Pancreas (tissue), 10 donors: ENCODE measurements at regions not wholly inside any gene's neighbourhood (a gene's known extent, or its start where the extent isn't known, plus 50 kb on each side); places are given as distances from the start of the nearest gene placed in this dataset.
"Not testable (repeated sequence)": the region's sequence is repeated elsewhere in the genome, so short reads cannot be mapped to it uniquely, and the experiment has no call there.

Source experiments
- ATAC-seq, 4 donors: fragments of 200-7000 bp; cut with Tn5 transposase; one replicate each; pipeline versions ENCODE4 v1.8.0 to v1.9.1; 2020; ENCODE audit warnings: mild to moderate bottlenecking in 4 of 4, moderate library complexity in 4 of 4
- DNase-seq, 6 donors: peaks; one replicate each; pipeline ENCODE4 v3.0.0-alpha.2; 2020
- FAIRE-seq: peaks from 2 replicates; lab custom pipeline; 2012; peaks lifted over from hg19 to GRCh38; lab: Jason Lieb, UNC
- H3K27ac ChIP-seq, 4 donors: fragments of 200-600 bp; sonication (generic); 1 replicate in 3 of 4; 2 replicates in 1 of 4; pipeline versions ENCODE4 v1.5.0 to v1.8.0; 2020
- H3K27me3 ChIP-seq, 4 donors: fragments of 200-600 bp; one replicate each; pipeline ENCODE4 v1.8.0; 2021
- H3K36me3 ChIP-seq, 3 donors: fragments of 200-600 bp; sonication (generic) in 1 of 3; one replicate each; pipeline versions ENCODE4 v1.5.0 to v1.8.0; 2020 to 2021
- H3K4me1 ChIP-seq, 3 donors: fragments of 200-600 bp; one replicate each; pipeline ENCODE4 v1.8.0; 2021
- H3K4me3 ChIP-seq, 4 donors: fragments of 200-600 bp; sonication (generic) in 2 of 4; one replicate each; pipeline versions ENCODE4 v1.5.0 to v1.8.0; 2020 to 2021
- H3K9me3 ChIP-seq, 4 donors: fragments of 200-600 bp; one replicate each; pipeline ENCODE4 v1.8.0; 2021
- CTCF ChIP-seq, 4 donors: fragments of 200-600 bp; sonication (generic) in 3 of 4; IDR thresholded peaks; one replicate each; pipeline versions ENCODE4 v1.5.0 to v1.8.0; 2021; ENCODE audit warnings: antibody characterized with exemption in 4 of 4
- WGBS, 2 donors: extraction: QIAGEN DNeasy Blood & Tissue Kit; methylation state at CpG; one replicate each; pipeline ENCODE4 v1.1.7; 2013; 5-methylcytosine and 5-hydroxymethylcytosine counted together
- intact Hi-C, 3 donors: fragments of 100-400 bp; cut with DNase I; formaldehyde crosslinking; loops; one replicate each; pipeline versions ENCODE4 v1.11.1 to v1.14.2; 2022
- donor health status: healthy with polysubstance abuse.
- donor health status: DM: no; HTN: no; CAD: no; lungs with moderate emphysema.
- donor health status: DM: no; HTN: no; CAD: no.
- donor health status: control.
- donor health status: control.
- donor health status: Bipolar disorder and iron deficiency.
- donor health status: DM: yes; HTN: yes; CAD: no.
- donor health status: DM: no; HTN: no; CAD: no.
- donor health status: DM: no; HTN: no; CAD: no.
- donor health status: DM: yes; HTN: yes; CAD: no.

DNA sequence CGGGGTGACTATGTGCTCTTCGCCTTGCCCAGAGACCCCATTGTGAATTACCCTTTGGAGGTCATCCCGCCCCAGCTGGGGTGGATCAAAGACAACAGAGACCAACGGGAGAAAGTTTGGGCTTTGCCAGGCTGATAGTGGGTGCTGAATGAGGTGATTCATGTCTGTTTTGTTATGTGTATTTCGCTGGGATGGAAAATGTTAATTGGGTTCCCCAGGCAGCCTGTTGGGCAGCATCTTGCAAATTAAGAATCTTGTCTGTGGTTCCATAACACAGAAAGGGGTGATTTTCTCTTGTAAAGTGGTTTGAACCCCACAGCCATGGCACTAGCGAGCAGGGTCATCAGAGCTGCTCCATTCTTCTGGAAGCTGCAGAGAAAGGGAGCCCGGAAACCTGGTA is 63.1 kb upstream of the UNC93A start:
- no peak overlapping the region for H3K4me3 ChIP-seq
- DNase-seq (no peak), FAIRE-seq (no peak), ATAC-seq (no peak)
- no peaks in the 10 kb centered on the region for H3K9me3 ChIP-seq
- H3K27me3 ChIP-seq, result no peaks in the 10 kb centered on the region
- no peak overlapping the region for H3K27ac ChIP-seq
- intact Hi-C loops, result loop anchor here in 1 of 3 donors (10.0 kb wide), 1 partner anchor 67 kb away; the partner anchor contains the start of gene UNC93A
- 76 to 84% methylated on average over 7 of the region's 7 CpGs for WGBS, 2 donors
- H3K4me1 ChIP-seq, result no peaks in the 10 kb centered on the region
- H3K36me3 ChIP-seq, result no peaks in the 10 kb centered on the region
- no peak for TF ChIP-seq CTCF (IDR thresholded peaks at IDR 0.05)

GRCh38 chr6:167229586-167229985 is 61.5 kb upstream of the UNC93A start:
- TF ChIP-seq CTCF (IDR thresholded peaks at IDR 0.05), result no peak
- WGBS, 2 donors, result 69 to 73% methylated on average over 4 of the region's 4 CpGs
- Histone ChIP-seq H3K4me1 (no peaks in the 10 kb centered on the region), H3K36me3 (no peaks in the 10 kb centered on the region), H3K9me3 (no peaks in the 10 kb centered on the region), H3K27me3 (no peaks in the 10 kb centered on the region), H3K27ac (no peak overlapping the region), H3K4me3 (no peak overlapping the region)
- intact Hi-C loops, result loop anchor here in 1 of 3 donors (10.0 kb wide), 1 partner anchor 65 kb away; the partner anchor contains the start of gene UNC93A
- ATAC-seq (no peak), FAIRE-seq (no peak), DNase-seq (no peak)

DNA sequence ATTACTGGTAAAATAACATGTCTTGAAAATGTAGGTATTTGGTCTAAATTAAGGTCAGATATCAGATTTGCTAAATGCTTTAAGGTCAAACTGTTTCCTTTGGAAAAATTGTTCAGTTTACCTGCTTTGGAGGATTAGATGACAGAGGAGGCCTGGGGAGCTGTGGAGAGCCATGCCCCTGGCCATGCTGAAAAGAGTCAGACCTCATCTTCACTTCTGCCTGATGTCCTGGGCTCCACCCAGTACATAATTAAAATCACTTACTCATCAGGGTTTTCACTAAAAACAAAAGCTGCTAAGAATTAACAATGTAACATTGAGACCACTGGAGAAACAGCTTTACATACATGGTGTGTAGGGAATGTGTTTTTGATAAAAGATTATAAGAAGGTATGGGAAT is 60.8 kb upstream of the UNC93A start:
- no peak overlapping the region for H3K4me3 ChIP-seq
- ATAC-seq, result no peak
- no peak for FAIRE-seq
- H3K27me3 ChIP-seq, result no peaks in the 10 kb centered on the region
- H3K36me3 ChIP-seq, result no peaks in the 10 kb centered on the region
- intact Hi-C loops, result no loop called here
- DNase-seq, result no peak
- no peak overlapping the region for H3K27ac ChIP-seq
- H3K9me3 ChIP-seq, result no peaks in the 10 kb centered on the region
- TF ChIP-seq CTCF (IDR thresholded peaks at IDR 0.05), result no peak
- no peaks in the 10 kb centered on the region for H3K4me1 ChIP-seq

DNA sequence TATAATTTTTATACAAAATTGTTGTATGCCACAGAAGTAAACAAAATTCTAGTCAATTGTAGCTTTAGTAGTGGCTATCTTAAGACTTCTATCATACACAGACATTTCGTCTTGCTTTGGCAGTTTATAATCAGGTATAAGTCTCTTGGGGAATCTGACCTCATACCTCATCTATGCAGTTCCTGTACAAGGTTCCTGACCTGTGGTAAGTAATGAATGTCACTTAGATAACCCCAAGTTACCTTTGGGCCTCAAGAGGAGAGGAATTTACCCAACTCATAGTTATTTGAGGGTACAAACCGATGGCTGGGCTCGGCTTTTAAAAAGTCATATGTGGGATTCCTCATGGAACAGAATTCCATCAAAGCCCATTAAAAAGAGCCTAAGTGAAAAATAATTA is 58.8 kb upstream of the UNC93A start:
- Histone ChIP-seq H3K36me3 (no peaks in the 10 kb centered on the region), H3K27ac (no peak overlapping the region), H3K27me3 (no peaks in the 10 kb centered on the region), H3K9me3 (no peaks in the 10 kb centered on the region), H3K4me1 (no peaks in the 10 kb centered on the region), H3K4me3 (no peak overlapping the region)
- 44 to 62% methylated on average over 3 of the region's 3 CpGs for WGBS, 2 donors
- no peak for DNase-seq
- no peak for ATAC-seq
- no peak for FAIRE-seq
- intact Hi-C loops, result no loop called here
- no peak for TF ChIP-seq CTCF (IDR thresholded peaks at IDR 0.05)

DNA sequence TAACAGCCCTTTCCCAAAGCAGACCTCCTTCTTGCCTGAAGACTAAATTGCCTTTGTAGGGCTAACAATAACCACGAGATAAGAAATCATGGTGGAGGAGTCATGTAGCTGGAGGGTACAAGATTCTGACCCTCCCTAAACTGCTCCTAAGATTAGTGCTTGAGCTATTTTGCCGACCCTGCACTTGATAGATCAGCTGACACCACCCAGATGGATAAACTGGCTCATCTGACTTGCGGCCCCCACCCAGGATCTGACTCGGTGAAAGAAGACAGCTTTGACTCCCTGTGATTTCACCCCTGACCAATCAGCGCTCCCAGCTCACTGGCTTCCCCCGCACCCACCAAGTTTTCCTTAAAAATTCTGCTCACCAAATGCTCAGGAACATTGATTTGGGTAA is 57.6 kb upstream of the UNC93A start:
- no peaks in the 10 kb centered on the region for H3K4me1 ChIP-seq
- DNase-seq (no peak), ATAC-seq (no peak), FAIRE-seq (no peak)
- no peaks in the 10 kb centered on the region for H3K27me3 ChIP-seq
- 56 to 66% methylated on average over 6 of the region's 6 CpGs for WGBS, 2 donors
- H3K27ac ChIP-seq, result no peak overlapping the region
- TF ChIP-seq CTCF (IDR thresholded peaks at IDR 0.05), result no peak
- no peaks in the 10 kb centered on the region for H3K9me3 ChIP-seq
- intact Hi-C loops, result no loop called here
- H3K4me3 ChIP-seq, result no peak overlapping the region
- H3K36me3 ChIP-seq, result no peaks in the 10 kb centered on the region

DNA sequence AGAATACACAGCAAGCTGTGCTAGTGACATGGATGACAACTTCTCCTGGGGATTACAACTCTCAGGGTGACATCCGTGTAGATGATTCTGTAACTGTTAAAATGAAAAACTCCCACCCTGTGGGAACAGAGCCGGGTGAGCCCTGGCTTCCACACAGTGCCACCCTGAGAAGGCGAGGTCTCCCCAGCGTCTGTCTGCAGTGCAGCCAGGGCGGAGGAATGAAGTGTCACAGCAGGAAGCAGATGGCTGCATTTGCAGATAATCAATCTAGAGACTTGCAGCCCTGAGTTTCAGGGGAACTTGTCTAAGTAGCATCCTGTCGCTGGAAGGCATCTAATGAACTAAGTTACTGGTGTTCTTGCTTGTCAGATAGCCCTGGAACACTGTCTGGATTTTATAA is 56.5 kb upstream of the UNC93A start:
- H3K4me3 ChIP-seq, H3K4me1 ChIP-seq, DNase-seq, intact Hi-C loops, H3K36me3 ChIP-seq, H3K9me3 ChIP-seq, FAIRE-seq, H3K27ac ChIP-seq, ATAC-seq, H3K27me3 ChIP-seq: not testable (repeated sequence)
- WGBS, 2 donors, result 26 to 32% methylated on average over 3 of the region's 6 CpGs
